CD4-positive, alpha-beta T cell (primary cell): ENCODE measurements at regions not wholly inside any gene's neighbourhood (a gene's known extent, or its start where the extent isn't known, plus 50 kb on each side); places are given as distances from the start of the nearest gene placed in this dataset.

Experiments used
- ATAC-seq: fragments of 200-7000 bp; cut with Tn5 transposase; one replicate; pipeline ENCODE4 v1.10.0; 2022; ENCODE audit warnings: mild to moderate bottlenecking; ENCODE audit not compliant: poor library complexity
- CTCF ChIA-PET: fragments of 350-600 bp; sonication (Branson Sonifier 250); formaldehyde crosslinking; loops from one replicate; lab custom pipeline; 2021; ENCODE audit warnings: antibody characterized with exemption, inconsistent platforms; lab: Charles Lee
- POLR2A ChIA-PET: fragments of 350-600 bp; sonication (Branson Sonifier 250); formaldehyde crosslinking; loops from one replicate; lab custom pipeline; 2021; ENCODE audit warnings: antibody characterized with exemption, inconsistent platforms; lab: Charles Lee
- DNase-seq, 14 experiments: peaks; one replicate each; pipeline ENCODE4 v3.0.0-alpha.2; 2013 to 2020; ENCODE audit warnings: mixed read lengths in 2 of 14
- H3K27ac ChIP-seq, 2 donors: one replicate each; pipeline versions ENCODE4 v1.5.1 to v1.7.0; 2013; ENCODE audit warnings: low read length in 2 of 2, low read depth in 1 of 2, mild to moderate bottlenecking in 1 of 2
- H3K27me3 ChIP-seq, 2 experiments: 1 replicate in 1 of 2; 2 replicates in 1 of 2; pipeline versions ENCODE4 v1.6.1 to v1.7.0; 2013; ENCODE audit warnings: low read length in 2 of 2, control low read depth in 1 of 2, mild to moderate bottlenecking in 1 of 2, moderate library complexity in 1 of 2; ENCODE audit not compliant: insufficient read depth in 2 of 2, control insufficient read depth in 1 of 2
- H3K36me3 ChIP-seq: one replicate; pipeline ENCODE4 v1.6.1; 2013; ENCODE audit warnings: low read length, control low read depth; ENCODE audit not compliant: insufficient read depth
- H3K4me1 ChIP-seq: one replicate; pipeline ENCODE4 v1.6.1; 2013; ENCODE audit warnings: low read length, control low read depth; ENCODE audit not compliant: insufficient read depth
- H3K4me3 ChIP-seq: one replicate; pipeline ENCODE4 v1.5.1; 2013; ENCODE audit warnings: mild to moderate bottlenecking, low read length, moderate library complexity
- H3K9me3 ChIP-seq, 2 experiments: 1 replicate in 1 of 2; 2 replicates in 1 of 2; pipeline versions ENCODE4 v1.6.1 to v1.7.0; 2013; ENCODE audit warnings: low read length in 2 of 2, mild to moderate bottlenecking in 2 of 2, control low read depth in 1 of 2, moderate library complexity in 1 of 2; ENCODE audit not compliant: control insufficient read depth in 1 of 2, insufficient read depth in 1 of 2
- H3K27ac Mint-ChIP-seq: one replicate; pipeline ENCODE4 v1.8.0; 2020; ENCODE audit warnings: mixed read lengths
- H3K27me3 Mint-ChIP-seq: one replicate; pipeline ENCODE4 v1.8.0; 2021; ENCODE audit warnings: mixed read lengths
- H3K36me3 Mint-ChIP-seq: one replicate; pipeline ENCODE4 v1.8.0; 2021; ENCODE audit warnings: low read depth, mixed read lengths
- H3K4me1 Mint-ChIP-seq: one replicate; pipeline ENCODE4 v1.8.0; 2021; ENCODE audit warnings: low read depth, mixed read lengths
- H3K4me3 Mint-ChIP-seq: one replicate; pipeline ENCODE4 v1.8.0; 2020; ENCODE audit warnings: mild to moderate bottlenecking, mixed read lengths
- H3K9me3 Mint-ChIP-seq: one replicate; pipeline ENCODE4 v1.8.0; 2020; ENCODE audit warnings: mixed read lengths
- intact Hi-C, 2 experiments: fragments of 100-400 bp; cut with DNase I in 1 of 2; cut with micrococcal nuclease in 1 of 2; formaldehyde crosslinking; loops; one replicate each; pipeline versions ENCODE4 v1.15.1 to v1.9.0; 2023 to 2025; cut with DNase I, micrococcal nuclease
- TF ChIP-seq, protein P1 (sequence below): fragments of 200-600 bp; IDR thresholded peaks from one replicate; pipeline ENCODE4 v1.8.0; 2022; ENCODE audit warnings: antibody characterized with exemption, mild to moderate bottlenecking

DNA sequence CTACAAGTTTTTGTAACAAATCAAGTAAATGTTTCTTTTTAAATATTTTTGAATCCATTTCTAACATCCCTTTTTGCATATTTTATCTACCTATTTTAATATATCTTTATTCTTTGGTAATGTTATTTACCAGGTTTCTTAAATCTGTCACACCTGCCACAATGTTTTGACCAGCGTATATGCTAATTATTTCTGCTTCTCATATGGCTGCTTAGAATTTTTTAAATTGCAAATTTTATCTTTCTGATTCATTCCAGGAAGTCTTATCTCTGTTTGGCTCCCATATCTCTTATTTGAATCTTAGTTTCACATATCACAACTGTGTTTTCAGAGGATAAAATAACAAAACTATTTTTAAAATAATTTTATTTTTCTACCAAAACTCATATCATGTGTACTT, 1411.1 kb downstream of the KCNT2 start:
- no peaks in the 10 kb centered on the region for H3K36me3 Mint-ChIP-seq
- no peak overlapping the region for H3K27ac ChIP-seq
- POLR2A ChIA-PET, result interaction anchor here (0.6 kb wide), 1 partner anchor 30 kb away, joined by 4 read pairs; no protein-coding TSS in a partner anchor
- H3K4me3 ChIP-seq, result no peak overlapping the region
- H3K4me1 ChIP-seq, result no peaks in the 10 kb centered on the region
- no peaks in the 10 kb centered on the region for H3K4me1 Mint-ChIP-seq
- no peak overlapping the region for H3K27ac Mint-ChIP-seq
- TF ChIP-seq, protein P1, sequence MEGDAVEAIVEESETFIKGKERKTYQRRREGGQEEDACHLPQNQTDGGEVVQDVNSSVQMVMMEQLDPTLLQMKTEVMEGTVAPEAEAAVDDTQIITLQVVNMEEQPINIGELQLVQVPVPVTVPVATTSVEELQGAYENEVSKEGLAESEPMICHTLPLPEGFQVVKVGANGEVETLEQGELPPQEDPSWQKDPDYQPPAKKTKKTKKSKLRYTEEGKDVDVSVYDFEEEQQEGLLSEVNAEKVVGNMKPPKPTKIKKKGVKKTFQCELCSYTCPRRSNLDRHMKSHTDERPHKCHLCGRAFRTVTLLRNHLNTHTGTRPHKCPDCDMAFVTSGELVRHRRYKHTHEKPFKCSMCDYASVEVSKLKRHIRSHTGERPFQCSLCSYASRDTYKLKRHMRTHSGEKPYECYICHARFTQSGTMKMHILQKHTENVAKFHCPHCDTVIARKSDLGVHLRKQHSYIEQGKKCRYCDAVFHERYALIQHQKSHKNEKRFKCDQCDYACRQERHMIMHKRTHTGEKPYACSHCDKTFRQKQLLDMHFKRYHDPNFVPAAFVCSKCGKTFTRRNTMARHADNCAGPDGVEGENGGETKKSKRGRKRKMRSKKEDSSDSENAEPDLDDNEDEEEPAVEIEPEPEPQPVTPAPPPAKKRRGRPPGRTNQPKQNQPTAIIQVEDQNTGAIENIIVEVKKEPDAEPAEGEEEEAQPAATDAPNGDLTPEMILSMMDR, result no peak
- intact Hi-C loops, result no loop called here
- no peaks in the 10 kb centered on the region for H3K36me3 ChIP-seq
- no peak for ATAC-seq
- DNase-seq, result no peak
- H3K9me3 ChIP-seq, result no peaks in the 10 kb centered on the region
- H3K27me3 ChIP-seq, result no peaks in the 10 kb centered on the region
- CTCF ChIA-PET, result no interaction called here
- no peaks in the 10 kb centered on the region for H3K27me3 Mint-ChIP-seq
- H3K9me3 Mint-ChIP-seq, result no peaks in the 10 kb centered on the region
- H3K4me3 Mint-ChIP-seq, result no peak overlapping the region

DNA sequence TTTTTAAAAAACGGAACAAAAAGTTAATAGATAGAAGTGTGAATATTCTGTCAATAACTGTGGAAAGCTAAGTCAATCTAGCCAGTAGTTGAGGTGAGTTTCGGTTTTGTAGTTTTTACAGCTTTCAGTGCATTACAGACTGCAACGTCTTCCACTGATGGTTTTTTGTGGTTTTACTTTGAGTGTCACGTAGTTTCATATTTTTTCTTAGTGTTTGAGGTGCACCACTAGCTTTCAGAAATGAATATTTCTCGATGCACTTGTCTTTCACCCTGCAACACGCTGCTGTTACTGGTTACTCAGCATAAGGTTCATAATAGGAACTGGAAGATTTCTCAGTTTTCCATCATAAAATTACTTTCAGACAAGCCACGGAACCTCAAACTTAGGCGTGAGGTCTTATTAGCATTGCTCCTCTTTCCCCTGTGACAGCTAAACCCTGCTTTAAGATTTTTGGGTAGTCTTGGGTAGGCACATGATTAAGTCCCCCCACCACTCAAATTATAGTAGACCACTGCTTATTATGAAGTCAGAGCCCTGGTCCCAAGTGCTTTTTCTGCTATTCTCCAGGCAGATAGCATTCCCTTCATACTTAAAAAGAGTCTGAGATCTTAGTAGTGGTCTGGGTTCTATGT, 1412.7 kb downstream of the KCNT2 start:
- no peak overlapping the region for H3K27ac Mint-ChIP-seq

DNA sequence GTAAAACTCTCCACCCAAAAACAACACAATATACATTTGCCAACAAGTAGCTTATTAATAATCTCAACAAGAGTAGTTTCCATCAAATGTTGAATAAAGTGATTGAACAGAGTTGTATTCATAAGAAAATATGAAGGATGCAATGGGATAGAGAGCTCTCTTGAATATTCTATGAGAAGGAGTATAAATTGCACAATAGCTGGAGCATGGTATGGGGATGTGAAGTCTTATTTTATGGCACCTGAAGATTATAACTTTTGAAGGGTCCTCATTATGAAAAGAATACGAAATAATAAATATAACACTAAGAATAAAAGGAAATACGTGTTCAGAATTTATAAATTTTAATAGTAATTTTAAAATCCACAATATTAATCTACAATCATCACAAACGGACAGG, 1415.1 kb downstream of the KCNT2 start:
- intact Hi-C loops, result no loop called here

More for the DNA sequence above, 1412.7 kb downstream of the KCNT2 start:
- Histone ChIP-seq H3K9me3 (peaks cover 0 to 3% of the 10 kb centered on the region in 2 experiments), H3K4me1 (no peaks in the 10 kb centered on the region), H3K36me3 (no peaks in the 10 kb centered on the region), H3K27ac (no peak overlapping the region), H3K27me3 (no peaks in the 10 kb centered on the region), H3K4me3 (peak overlapping the region; percentile 31)
- DNase-seq (peak in 2 of 14 experiments; percentile 2 to 47), ATAC-seq (no peak)
- CTCF ChIA-PET, result no interaction called here
- Mint-ChIP-seq H3K4me1 (no peaks in the 10 kb centered on the region), H3K4me3 (peak overlapping the region; percentile 60), H3K36me3 (no peaks in the 10 kb centered on the region), H3K9me3 (no peaks in the 10 kb centered on the region), H3K27me3 (no peaks in the 10 kb centered on the region)
- intact Hi-C loops, result no loop called here
- TF ChIP-seq, protein P1, result no peak
- POLR2A ChIA-PET, result no interaction called here

More for the DNA sequence above, 1415.1 kb downstream of the KCNT2 start:
- Histone ChIP-seq H3K4me3 (no peak overlapping the region), H3K27ac (no peak overlapping the region), H3K36me3 (no peaks in the 10 kb centered on the region), H3K9me3 (peaks cover 0 to 4% of the 10 kb centered on the region in 2 experiments), H3K4me1 (no peaks in the 10 kb centered on the region), H3K27me3 (no peaks in the 10 kb centered on the region)
- no peaks in the 10 kb centered on the region for H3K27me3 Mint-ChIP-seq
- CTCF ChIA-PET, result no interaction called here
- DNase-seq (no peak), ATAC-seq (no peak)
- H3K27ac Mint-ChIP-seq, result no peak overlapping the region
- TF ChIP-seq, protein P1, result no peak
- H3K9me3 Mint-ChIP-seq, result no peaks in the 10 kb centered on the region
- no peak overlapping the region for H3K4me3 Mint-ChIP-seq
- no peaks in the 10 kb centered on the region for H3K4me1 Mint-ChIP-seq
- H3K36me3 Mint-ChIP-seq, result no peaks in the 10 kb centered on the region
- POLR2A ChIA-PET, result no interaction called here
